HG03103 (cell line): ENCODE measurements at regions not wholly inside any gene's neighbourhood (a gene's known extent, or its start where the extent isn't known, plus 50 kb on each side); places are given as distances from the start of the nearest gene placed in this dataset.

Source experiments
- ATAC-seq: cut with Tn5 transposase; IDR thresholded peaks from one replicate; pipeline ENCODE4 v1.9.1; 2021; ENCODE audit warnings: low read depth; ENCODE audit not compliant: unreplicated experiment

GRCh38 chr14:86613126-86613525 is 1083.2 kb downstream of the FLRT2 start:
- ATAC-seq: no peak

- ATAC-seq: no peak
Observed at GRCh38 chr14:86604561-86604960, 1074.6 kb downstream of the FLRT2 start.

GRCh38 chr14:86602263-86602662 is 1072.3 kb downstream of the FLRT2 start:
- no peak for ATAC-seq

- ATAC-seq: no peak
Observed at GRCh38 chr14:86601813-86602212, 1071.9 kb downstream of the FLRT2 start.

GRCh38 chr14:86597279-86597678 is 1067.3 kb downstream of the FLRT2 start:
- no peak for ATAC-seq

- no peak for ATAC-seq
Observed at GRCh38 chr14:86596024-86596423, 1066.1 kb downstream of the FLRT2 start.

- no peak for ATAC-seq
Observed at GRCh38 chr14:86575141-86575540, 1045.2 kb downstream of the FLRT2 start.

GRCh38 chr14:86574778-86575129 is 1044.8 kb downstream of the FLRT2 start:
- no peak for ATAC-seq

- ATAC-seq: no peak
Observed at GRCh38 chr14:86574051-86574777, 1044.3 kb downstream of the FLRT2 start.

- no peak for ATAC-seq
Observed at GRCh38 chr14:86570371-86570770, 1040.4 kb downstream of the FLRT2 start.

- no peak for ATAC-seq
Observed at GRCh38 chr14:86543521-86543920, 1013.6 kb downstream of the FLRT2 start.

GRCh38 chr14:86541972-86542371 is 1012.0 kb downstream of the FLRT2 start:
- no peak for ATAC-seq

- ATAC-seq: no peak
Observed at GRCh38 chr14:86540636-86541247, 1010.8 kb downstream of the FLRT2 start.

- no peak for ATAC-seq
Observed at GRCh38 chr14:86539361-86540070, 1009.6 kb downstream of the FLRT2 start.

- no peak for ATAC-seq
Observed at GRCh38 chr14:86533834-86534233, 1003.9 kb downstream of the FLRT2 start.

- ATAC-seq: no peak
Observed at GRCh38 chr14:86532219-86532618, 1002.3 kb downstream of the FLRT2 start.

GRCh38 chr14:86530457-86530856 is 1000.5 kb downstream of the FLRT2 start:
- ATAC-seq: no peak

GRCh38 chr14:86527312-86527711 is 997.4 kb downstream of the FLRT2 start:
- no peak for ATAC-seq

- ATAC-seq: no peak
Observed at GRCh38 chr14:86525673-86526072, 995.7 kb downstream of the FLRT2 start.

GRCh38 chr14:86521843-86522242 is 991.9 kb downstream of the FLRT2 start:
- no peak for ATAC-seq

- no peak for ATAC-seq
Observed at GRCh38 chr14:86521031-86521730, 991.2 kb downstream of the FLRT2 start.
